ENCODE measurements at regions not wholly inside any gene's neighbourhood (a gene's known extent, or its start where the extent isn't known, plus 50 kb on each side); places are given as distances from the start of the nearest gene placed in this dataset.

DNA sequence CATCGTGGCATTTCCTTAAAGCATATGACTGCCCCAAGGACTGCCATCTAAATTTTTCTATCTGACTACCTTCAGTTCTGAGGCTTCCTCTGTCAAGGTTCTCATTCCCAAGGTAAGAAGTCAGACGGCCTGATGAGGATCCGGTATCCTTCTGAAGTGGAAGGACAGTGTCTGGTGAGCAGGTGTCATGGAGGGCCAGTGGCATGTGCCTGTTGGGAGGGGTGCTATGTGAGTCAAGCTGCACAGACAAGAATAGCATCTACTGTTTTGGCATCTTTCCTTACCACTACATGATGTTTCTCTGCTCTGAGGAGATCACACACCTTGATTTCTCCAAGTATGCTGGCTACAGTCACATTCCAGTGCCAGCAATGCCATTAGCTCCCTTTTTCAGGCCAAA is 99.6 kb upstream of the RGS1 start:
- no peaks in the 10 kb centered on the region for H3K36me3 ChIP-seq
- WGBS, 2 donors (ENCODE audit: low coverage in 1 of 2), result 80 to 87% methylated on average over 3 of the region's 3 CpGs
- H3K27ac ChIP-seq, result no peak overlapping the region
- TF ChIP-seq, protein P1, sequence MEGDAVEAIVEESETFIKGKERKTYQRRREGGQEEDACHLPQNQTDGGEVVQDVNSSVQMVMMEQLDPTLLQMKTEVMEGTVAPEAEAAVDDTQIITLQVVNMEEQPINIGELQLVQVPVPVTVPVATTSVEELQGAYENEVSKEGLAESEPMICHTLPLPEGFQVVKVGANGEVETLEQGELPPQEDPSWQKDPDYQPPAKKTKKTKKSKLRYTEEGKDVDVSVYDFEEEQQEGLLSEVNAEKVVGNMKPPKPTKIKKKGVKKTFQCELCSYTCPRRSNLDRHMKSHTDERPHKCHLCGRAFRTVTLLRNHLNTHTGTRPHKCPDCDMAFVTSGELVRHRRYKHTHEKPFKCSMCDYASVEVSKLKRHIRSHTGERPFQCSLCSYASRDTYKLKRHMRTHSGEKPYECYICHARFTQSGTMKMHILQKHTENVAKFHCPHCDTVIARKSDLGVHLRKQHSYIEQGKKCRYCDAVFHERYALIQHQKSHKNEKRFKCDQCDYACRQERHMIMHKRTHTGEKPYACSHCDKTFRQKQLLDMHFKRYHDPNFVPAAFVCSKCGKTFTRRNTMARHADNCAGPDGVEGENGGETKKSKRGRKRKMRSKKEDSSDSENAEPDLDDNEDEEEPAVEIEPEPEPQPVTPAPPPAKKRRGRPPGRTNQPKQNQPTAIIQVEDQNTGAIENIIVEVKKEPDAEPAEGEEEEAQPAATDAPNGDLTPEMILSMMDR (IDR thresholded peaks at IDR 0.05), result no peak
- TF ChIP-seq POLR2AphosphoS5 (IDR thresholded peaks at IDR 0.05) (no peak), EP300 (IDR thresholded peaks at IDR 0.05) (no peak), POLR2A (IDR thresholded peaks at IDR 0.05) (no peak)
- H3K9me3 ChIP-seq, result peaks cover 0 to 9% (median 0%) of the 10 kb centered on the region in 3 donors
- no peak overlapping the region for H3K4me3 ChIP-seq
- ATAC-seq, result no peak
- no peaks in the 10 kb centered on the region for H3K27me3 ChIP-seq
- peaks cover 0 to 15% (median 5%) of the 10 kb centered on the region in 3 donors for H3K4me1 ChIP-seq

DNA sequence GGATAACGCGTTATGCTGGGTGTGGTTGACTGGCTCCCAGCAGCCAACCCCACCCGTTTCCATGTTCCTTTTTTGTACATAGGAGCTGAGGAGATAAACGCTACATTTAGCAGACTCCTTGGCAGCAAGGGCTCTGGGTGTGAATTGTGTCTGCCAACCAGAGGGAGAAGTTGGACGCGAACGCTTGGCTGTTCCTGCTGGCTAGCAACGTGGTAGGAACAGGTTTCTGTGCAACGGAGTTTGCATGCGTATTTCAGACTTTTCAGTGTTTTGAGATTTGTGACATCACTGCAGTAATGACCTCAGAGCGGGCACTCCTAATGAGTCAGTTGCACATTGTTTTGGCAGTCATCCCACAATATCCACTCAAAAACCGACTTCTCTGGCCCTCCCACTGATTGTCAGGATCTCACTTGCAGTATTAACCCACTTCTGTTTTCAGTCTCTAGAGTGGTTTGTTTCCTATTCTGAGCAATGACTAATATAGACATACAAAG is 98.7 kb upstream of the RGS1 start:
- peak; percentile 65 for ATAC-seq
- TF ChIP-seq POLR2AphosphoS5 (IDR thresholded peaks at IDR 0.05), result peak; percentile 24
- TF ChIP-seq, protein P1 (IDR thresholded peaks at IDR 0.05), result no peak
- H3K27ac ChIP-seq, result peak overlapping the region in 2 of 4 donors; percentile 24 to 40
- H3K36me3 ChIP-seq, result no peaks in the 10 kb centered on the region
- H3K4me1 ChIP-seq, result peaks cover 0 to 15% (median 5%) of the 10 kb centered on the region in 3 donors
- H3K9me3 ChIP-seq, result peaks cover 0 to 9% (median 0%) of the 10 kb centered on the region in 3 donors
- 43 to 76% methylated on average over 9 to 10 of the region's 12 CpGs for WGBS, 2 donors (ENCODE audit: low coverage in 1 of 2)
- no peak overlapping the region for H3K4me3 ChIP-seq
- H3K27me3 ChIP-seq, result no peaks in the 10 kb centered on the region

DNA sequence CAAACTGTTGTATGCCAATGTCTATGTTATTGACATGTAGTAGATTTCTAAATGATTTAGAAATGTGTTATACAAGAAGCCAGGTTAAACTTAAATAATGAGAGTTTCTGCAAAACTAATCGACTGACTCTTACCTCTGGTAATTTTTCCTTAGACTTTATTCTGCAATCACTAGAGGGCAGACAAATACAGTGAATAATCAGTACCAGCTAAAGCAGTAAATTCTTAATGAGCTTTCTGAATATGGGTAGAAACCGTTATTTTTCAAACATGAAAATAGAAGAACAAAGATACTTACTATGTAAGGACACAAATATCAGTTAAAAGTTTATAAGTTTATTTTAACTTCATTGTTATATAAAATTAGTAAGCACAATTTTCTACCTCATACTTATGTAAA is 97.9 kb upstream of the RGS1 start:
- peak; percentile 55 for ATAC-seq
- 0 to 4% methylated on average over 2 of the region's 2 CpGs for WGBS, 2 donors (ENCODE audit: low coverage in 1 of 2)
- no peak for TF ChIP-seq POLR2A (IDR thresholded peaks at IDR 0.05)
- TF ChIP-seq EP300 (IDR thresholded peaks at IDR 0.05), result no peak
- TF ChIP-seq, protein P1 (IDR thresholded peaks at IDR 0.05), result peak; percentile 30 to 74 (median 68)
- TF ChIP-seq POLR2AphosphoS5 (IDR thresholded peaks at IDR 0.05), result no peak
- H3K27me3 ChIP-seq, result no peaks in the 10 kb centered on the region
- no peaks in the 10 kb centered on the region for H3K36me3 ChIP-seq
- H3K4me1 ChIP-seq, result peaks cover 0 to 15% (median 5%) of the 10 kb centered on the region in 3 donors
- H3K4me3 ChIP-seq, result no peak overlapping the region
- peaks cover 0 to 9% (median 0%) of the 10 kb centered on the region in 3 donors for H3K9me3 ChIP-seq
- no peak overlapping the region for H3K27ac ChIP-seq

DNA sequence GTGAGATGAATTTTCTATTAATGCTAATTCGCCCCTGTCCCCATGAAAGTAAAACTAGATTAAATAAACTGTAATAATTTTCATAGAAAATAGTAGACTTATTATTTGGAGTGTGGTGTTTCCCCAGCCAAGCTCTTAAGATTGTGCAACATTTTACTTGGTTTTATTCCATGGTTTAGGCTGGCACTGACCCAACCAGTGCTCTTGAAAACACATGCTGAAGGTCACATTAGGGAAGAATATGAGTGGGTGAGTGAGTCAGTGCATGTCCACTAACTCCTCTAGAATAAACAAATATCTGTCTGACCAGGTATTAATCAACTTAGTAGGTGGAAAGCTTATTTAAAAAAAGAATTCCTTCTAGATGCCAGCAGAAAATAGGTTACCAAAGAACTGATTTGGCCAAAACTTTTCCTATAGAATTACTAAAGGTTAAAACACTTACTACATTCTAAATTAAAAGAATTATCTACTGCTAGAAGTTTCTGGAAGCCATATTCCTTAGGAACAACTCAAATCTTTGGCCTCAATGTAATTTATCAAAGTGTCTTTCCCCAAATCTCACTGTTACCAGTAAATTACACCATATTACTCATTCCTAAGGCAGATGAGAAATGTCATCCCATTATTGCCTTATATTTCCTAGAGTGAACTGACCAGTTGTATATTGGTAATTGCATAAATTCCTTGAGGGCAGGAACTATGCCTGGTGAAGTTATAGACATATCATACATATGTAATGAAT is 89.7 kb upstream of the RGS1 start:
- H3K9me3 ChIP-seq, result no peaks in the 10 kb centered on the region
- H3K27me3 ChIP-seq, result no peaks in the 10 kb centered on the region
- H3K4me1 ChIP-seq, result peaks cover 7 to 42% (median 13%) of the 10 kb centered on the region in 3 donors
- no peaks in the 10 kb centered on the region for H3K36me3 ChIP-seq
- ATAC-seq, result peak; percentile 97
- H3K4me3 ChIP-seq, result no peak overlapping the region
- H3K27ac ChIP-seq, result peak overlapping the region; percentile 84 to 92 (median 88)
- WGBS, 2 donors (ENCODE audit: low coverage in 1 of 2), result 20 to 31% methylated on average over 1 of the region's 1 CpG
- TF ChIP-seq POLR2AphosphoS5 (IDR thresholded peaks at IDR 0.05) (peak; percentile 95), EP300 (IDR thresholded peaks at IDR 0.05) (no peak)
- TF ChIP-seq, protein P1 (IDR thresholded peaks at IDR 0.05), result no peak

DNA sequence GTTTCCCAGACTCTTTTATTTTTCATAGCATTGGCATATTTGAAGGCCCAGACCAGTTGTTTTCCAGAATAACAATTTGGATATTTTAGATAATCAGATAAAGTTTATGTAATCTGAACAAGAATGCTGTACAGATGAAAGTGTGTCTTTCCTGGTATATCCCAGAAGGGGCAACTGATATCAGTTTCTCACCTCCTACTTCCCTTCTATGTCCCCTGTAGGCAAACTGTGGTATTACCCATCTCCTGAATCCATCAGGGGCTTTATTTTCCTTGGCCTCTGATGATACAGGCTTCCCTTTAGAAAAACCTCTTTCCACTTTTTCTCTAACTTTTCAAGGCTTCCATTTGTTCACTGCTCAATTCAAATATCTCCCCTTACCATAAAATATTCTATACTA is 87.5 kb upstream of the RGS1 start:
- TF ChIP-seq, protein P1 (IDR thresholded peaks at IDR 0.05), result peak in 2 of 4 experiments; percentile 24 to 33
- no peak for TF ChIP-seq POLR2AphosphoS5 (IDR thresholded peaks at IDR 0.05)
- ATAC-seq, result no peak
- H3K4me1 ChIP-seq, result peaks cover 7 to 58% (median 17%) of the 10 kb centered on the region in 3 donors
- H3K36me3 ChIP-seq, result no peaks in the 10 kb centered on the region
- H3K4me3 ChIP-seq, result no peak overlapping the region
- peak overlapping the region; percentile 84 to 92 (median 88) for H3K27ac ChIP-seq
- H3K27me3 ChIP-seq, result no peaks in the 10 kb centered on the region
- no peaks in the 10 kb centered on the region for H3K9me3 ChIP-seq

Data from gastroesophageal sphincter (tissue), 4 donors.